HepG2 (cell line): ENCODE measurements at regions not wholly inside any gene's neighbourhood (a gene's known extent, or its start where the extent isn't known, plus 50 kb on each side); places are given as distances from the start of the nearest gene placed in this dataset.

Source experiments
- ATAC-seq: fragments of 200-7000 bp; cut with Tn5 transposase; 3 replicates; pipeline ENCODE4 v1.9.1; 2020; ENCODE audit warnings: mild to moderate bottlenecking, moderate library complexity
- BruUV-seq: library from RNA; stranded (reverse); fragments of 400-500 nt; replicated peaks from 2 replicates; lab custom pipeline; 2021; lab: Mats Ljungman, UMichigan
- CTCF ChIA-PET: fragments of 300-600 bp; formaldehyde crosslinking; extraction: SDS; loops from one replicate; lab custom pipeline; 2021; ENCODE audit warnings: low total read pairs, inconsistent platforms, low intra/inter-chr PET ratio; lab: Yijun Ruan, JAX
- POLR2A ChIA-PET: fragments of 350-600 bp; sonication (Branson Sonifier 250); formaldehyde crosslinking; loops from one replicate; lab custom pipeline; 2020; ENCODE audit warnings: antibody characterized with exemption, inconsistent platforms; lab: Yijun Ruan, JAX
- DNase-seq: peaks from one replicate; pipeline ENCODE4 v3.0.0-alpha.2; 2015; ENCODE audit warnings: low spot score
- FAIRE-seq: peaks from 3 replicates; lab custom pipeline; 2011; peaks lifted over from hg19 to GRCh38; lab: Jason Lieb, UNC
- H2AFZ ChIP-seq: one replicate; pipeline ENCODE4 v1.6.1; 2011; ENCODE audit warnings: low read length, inconsistent platforms
- H3K27ac ChIP-seq: fragments of 300-600 bp; 3 replicates; pipeline ENCODE4 v1.8.0; 2011; ENCODE audit warnings: mixed run types, mild to moderate bottlenecking, mixed read lengths, low read length, inconsistent platforms; ENCODE audit not compliant: insufficient read depth; ENCODE audit errors: extremely low read length
- H3K27me3 ChIP-seq, 2 experiments: fragments of 200-600 bp in 1 of 2; 2 replicates in 1 of 2; 3 replicates in 1 of 2; pipeline versions ENCODE4 v1.6.0 to v1.8.0; 2011; ENCODE audit warnings: low read length in 2 of 2, mild to moderate bottlenecking in 2 of 2, moderate library complexity in 2 of 2, inconsistent platforms in 1 of 2; ENCODE audit not compliant: insufficient read depth in 2 of 2, control insufficient read depth in 1 of 2
- H3K36me3 ChIP-seq, 2 experiments: fragments of 200-600 bp in 1 of 2; replicated peaks in 1 of 2; 2 replicates in 1 of 2; 3 replicates in 1 of 2; pipeline versions ENCODE4 v1.5.1 to v1.8.0; 2011; ENCODE audit warnings: low read length in 2 of 2, inconsistent platforms in 1 of 2; ENCODE audit not compliant: insufficient read depth in 2 of 2, control insufficient read depth in 1 of 2
- H3K4me1 ChIP-seq: 2 replicates; pipeline ENCODE4 v1.5.1; 2012; ENCODE audit warnings: low read length, inconsistent platforms; ENCODE audit not compliant: insufficient read depth
- H3K4me2 ChIP-seq: 2 replicates; pipeline ENCODE4 v1.6.0; 2011; ENCODE audit warnings: low read depth, low read length, inconsistent platforms
- H3K4me3 ChIP-seq, 3 experiments: fragments of 200-600 bp in 1 of 3; sonication (generic), shearing (Covaris generic) in 1 of 3; replicated peaks in 1 of 3; 2 replicates each; pipeline ENCODE4 v1.5.1; 2011 to 2016; ENCODE audit warnings: low read length in 3 of 3, inconsistent platforms in 2 of 3, low read depth in 2 of 3, mild to moderate bottlenecking in 2 of 3, control low read depth in 1 of 3, mixed read lengths in 1 of 3; ENCODE audit not compliant: insufficient read depth in 1 of 3
- H3K79me2 ChIP-seq: one replicate; pipeline ENCODE4 v1.6.1; 2011; ENCODE audit warnings: low read length, inconsistent platforms; ENCODE audit not compliant: insufficient read depth
- H3K9ac ChIP-seq: 2 replicates; pipeline ENCODE4 v1.6.0; 2011; ENCODE audit warnings: mild to moderate bottlenecking, low read depth, low read length, inconsistent platforms; ENCODE audit not compliant: insufficient read depth
- H3K9me3 ChIP-seq: 2 replicates; pipeline ENCODE4 v1.5.1; 2012; ENCODE audit warnings: mild to moderate bottlenecking, low read length
- H4K20me1 ChIP-seq: 2 replicates; pipeline ENCODE4 v1.6.0; 2011; ENCODE audit warnings: inconsistent platforms, mild to moderate bottlenecking, low read length, moderate library complexity; ENCODE audit not compliant: insufficient read depth
- ETV6 ChIP-seq: sonication (generic); formaldehyde crosslinking; conservative IDR thresholded peaks from 2 replicates; pipeline ENCODE4 v1.4.0; 2020; ENCODE audit warnings: missing genetic modification reagents
- HNRNPH1 ChIP-seq: fragments of 200-400 bp; formaldehyde crosslinking; optimal IDR thresholded peaks from 2 replicates; pipeline ENCODE3; 2017; ENCODE audit warnings: mild to moderate bottlenecking, low read depth, low read length
- KLF11 ChIP-seq: IDR thresholded peaks from 2 replicates; pipeline ENCODE4 v1.6.1; 2016; ENCODE audit warnings: missing compliant biosample characterization
- MAFF ChIP-seq: IDR thresholded peaks from 2 replicates; pipeline ENCODE4 v1.6.1; 2011; ENCODE audit warnings: low read depth, low read length, improper control_type of control experiment
- MAFK ChIP-seq, 2 experiments: IDR thresholded peaks in 1 of 2; conservative IDR thresholded peaks in 1 of 2; 2 replicates each; pipeline ENCODE4 v1.6.1; 2011; ENCODE audit warnings: improper control_type of control experiment in 2 of 2, low read length in 2 of 2
- MTF2 ChIP-seq: sonication (generic); formaldehyde crosslinking; IDR thresholded peaks from 2 replicates; pipeline ENCODE4 v1.5.0; 2020; ENCODE audit warnings: missing genetic modification reagents, borderline replicate concordance
- PITX1 ChIP-seq: sonication (generic); formaldehyde crosslinking; IDR thresholded peaks from 2 replicates; pipeline ENCODE4 v1.5.1; 2020; ENCODE audit warnings: mild to moderate bottlenecking, missing genetic modification reagents
- ZNF572 ChIP-seq: sonication (generic); formaldehyde crosslinking; IDR thresholded peaks from 2 replicates; pipeline ENCODE4 v1.5.1; 2020; ENCODE audit warnings: mild to moderate bottlenecking, missing genetic modification reagents
- WGBS: methylation state at CpG from one replicate; pipeline ENCODE4 v1.1.6; 2017; ENCODE audit warnings: low lambda C conversion rate; 5-methylcytosine and 5-hydroxymethylcytosine counted together
- in situ Hi-C: cut with HindIII; loops from 2 replicates; pipeline ENCODE4 v1.10.0; 2017; ENCODE audit warnings: low pct_unique_long_range_greater_than_20kb; ENCODE audit not compliant: extremely low pct_ligation_motif_present
- intact Hi-C: fragments of 100-400 bp; cut with micrococcal nuclease; formaldehyde crosslinking; loops from one replicate; pipeline ENCODE4 v1.10.0; 2022; ENCODE audit not compliant: unreplicated experiment
- TF ChIP-seq, protein P1 (sequence below): sonication (generic); formaldehyde crosslinking; IDR thresholded peaks from 2 replicates; pipeline ENCODE4 v1.4.0; 2020; ENCODE audit warnings: missing genetic modification reagents
- TF ChIP-seq, protein P2 (sequence below): sonication (generic); formaldehyde crosslinking; IDR thresholded peaks from 2 replicates; pipeline ENCODE4 v1.5.0; 2020; ENCODE audit warnings: mild to moderate bottlenecking, missing genetic modification reagents
- TF ChIP-seq, protein P3 (sequence below): sonication (generic); formaldehyde crosslinking; IDR thresholded peaks from 2 replicates; pipeline ENCODE4 v1.5.1; 2020; ENCODE audit warnings: missing genetic modification reagents, mild to moderate bottlenecking, borderline replicate concordance

DNA sequence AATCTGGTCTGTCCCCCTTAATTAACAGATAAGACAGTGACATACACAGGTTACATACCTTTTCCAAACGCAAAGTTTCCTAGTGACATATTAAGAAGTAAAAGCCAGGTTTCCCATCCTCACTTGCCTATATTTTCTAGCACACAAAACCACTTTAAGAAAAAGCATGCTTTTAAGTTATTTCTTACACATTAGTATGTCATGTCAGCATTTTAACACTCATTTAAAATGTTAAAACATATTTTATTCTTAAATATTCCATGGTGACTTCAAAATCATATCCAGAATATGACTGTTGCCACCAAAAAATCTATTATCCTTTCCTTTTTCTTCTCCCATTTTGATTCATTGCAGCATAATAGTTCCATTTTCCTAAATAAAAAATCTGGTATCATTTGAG, 1830.2 kb downstream of the STIM2 start:
- Histone ChIP-seq H3K9ac (no peak overlapping the region), H3K79me2 (no peaks in the 10 kb centered on the region), H3K27me3 (no peaks in the 10 kb centered on the region), H3K9me3 (peaks cover 50% of the 10 kb centered on the region), H2AFZ (no peak overlapping the region), H3K4me1 (no peaks in the 10 kb centered on the region), H3K4me2 (no peak overlapping the region), H3K4me3 (no peak overlapping the region), H4K20me1 (no peaks in the 10 kb centered on the region), H3K36me3 (no peaks in the 10 kb centered on the region), H3K27ac (no peak overlapping the region)
- 0% methylated on average over 1 of the region's 1 CpG for WGBS
- POLR2A ChIA-PET, result no interaction called here
- DNase-seq, result no peak
- ATAC-seq, result no peak
- TF ChIP-seq KLF11 (CRISPR knock-in tag) (no peak), HNRNPH1 (no peak), MAFK (conservative IDR thresholded peaks at IDR 0.05 in 1 of 2, IDR thresholded peaks at IDR 0.05 in 1 of 2; ENCODE audit: low read length in 2 of 2) (peak in 1 of 2 experiments; percentile 71; a peak in 2 of 4 replicates), PITX1 (CRISPR knock-in tag) (no peak), MAFF (peak; percentile 46; the same call in 1 of the 2 replicates), ETV6 (CRISPR knock-in tag) (no peak), MTF2 (CRISPR knock-in tag) (no peak), ZNF572 (CRISPR knock-in tag) (no peak)
- TF ChIP-seq, protein P1, sequence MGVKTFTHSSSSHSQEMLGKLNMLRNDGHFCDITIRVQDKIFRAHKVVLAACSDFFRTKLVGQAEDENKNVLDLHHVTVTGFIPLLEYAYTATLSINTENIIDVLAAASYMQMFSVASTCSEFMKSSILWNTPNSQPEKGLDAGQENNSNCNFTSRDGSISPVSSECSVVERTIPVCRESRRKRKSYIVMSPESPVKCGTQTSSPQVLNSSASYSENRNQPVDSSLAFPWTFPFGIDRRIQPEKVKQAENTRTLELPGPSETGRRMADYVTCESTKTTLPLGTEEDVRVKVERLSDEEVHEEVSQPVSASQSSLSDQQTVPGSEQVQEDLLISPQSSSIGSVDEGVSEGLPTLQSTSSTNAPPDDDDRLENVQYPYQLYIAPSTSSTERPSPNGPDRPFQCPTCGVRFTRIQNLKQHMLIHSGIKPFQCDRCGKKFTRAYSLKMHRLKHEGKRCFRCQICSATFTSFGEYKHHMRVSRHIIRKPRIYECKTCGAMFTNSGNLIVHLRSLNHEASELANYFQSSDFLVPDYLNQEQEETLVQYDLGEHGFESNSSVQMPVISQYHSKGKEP (CRISPR knock-in tag), result no peak
- TF ChIP-seq, protein P2, sequence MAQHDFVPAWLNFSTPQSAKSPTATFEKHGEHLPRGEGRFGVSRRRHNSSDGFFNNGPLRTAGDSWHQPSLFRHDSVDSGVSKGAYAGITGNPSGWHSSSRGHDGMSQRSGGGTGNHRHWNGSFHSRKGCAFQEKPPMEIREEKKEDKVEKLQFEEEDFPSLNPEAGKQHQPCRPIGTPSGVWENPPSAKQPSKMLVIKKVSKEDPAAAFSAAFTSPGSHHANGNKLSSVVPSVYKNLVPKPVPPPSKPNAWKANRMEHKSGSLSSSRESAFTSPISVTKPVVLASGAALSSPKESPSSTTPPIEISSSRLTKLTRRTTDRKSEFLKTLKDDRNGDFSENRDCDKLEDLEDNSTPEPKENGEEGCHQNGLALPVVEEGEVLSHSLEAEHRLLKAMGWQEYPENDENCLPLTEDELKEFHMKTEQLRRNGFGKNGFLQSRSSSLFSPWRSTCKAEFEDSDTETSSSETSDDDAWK (CRISPR knock-in tag), result no peak
- TF ChIP-seq, protein P3, sequence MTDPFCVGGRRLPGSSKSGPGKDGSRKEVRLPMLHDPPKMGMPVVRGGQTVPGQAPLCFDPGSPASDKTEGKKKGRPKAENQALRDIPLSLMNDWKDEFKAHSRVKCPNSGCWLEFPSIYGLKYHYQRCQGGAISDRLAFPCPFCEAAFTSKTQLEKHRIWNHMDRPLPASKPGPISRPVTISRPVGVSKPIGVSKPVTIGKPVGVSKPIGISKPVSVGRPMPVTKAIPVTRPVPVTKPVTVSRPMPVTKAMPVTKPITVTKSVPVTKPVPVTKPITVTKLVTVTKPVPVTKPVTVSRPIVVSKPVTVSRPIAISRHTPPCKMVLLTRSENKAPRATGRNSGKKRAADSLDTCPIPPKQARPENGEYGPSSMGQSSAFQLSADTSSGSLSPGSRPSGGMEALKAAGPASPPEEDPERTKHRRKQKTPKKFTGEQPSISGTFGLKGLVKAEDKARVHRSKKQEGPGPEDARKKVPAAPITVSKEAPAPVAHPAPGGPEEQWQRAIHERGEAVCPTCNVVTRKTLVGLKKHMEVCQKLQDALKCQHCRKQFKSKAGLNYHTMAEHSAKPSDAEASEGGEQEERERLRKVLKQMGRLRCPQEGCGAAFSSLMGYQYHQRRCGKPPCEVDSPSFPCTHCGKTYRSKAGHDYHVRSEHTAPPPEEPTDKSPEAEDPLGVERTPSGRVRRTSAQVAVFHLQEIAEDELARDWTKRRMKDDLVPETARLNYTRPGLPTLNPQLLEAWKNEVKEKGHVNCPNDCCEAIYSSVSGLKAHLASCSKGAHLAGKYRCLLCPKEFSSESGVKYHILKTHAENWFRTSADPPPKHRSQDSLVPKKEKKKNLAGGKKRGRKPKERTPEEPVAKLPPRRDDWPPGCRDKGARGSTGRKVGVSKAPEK (CRISPR knock-in tag), result no peak
- FAIRE-seq, result no peak
- CTCF ChIA-PET, result no interaction called here
- intact Hi-C loops, result no loop called here
- BruUV-seq, result no TSS peak
- in situ Hi-C loops, result no loop called here
